GM12864 (cell line): ENCODE measurements at regions not wholly inside any gene's neighbourhood (a gene's known extent, or its start where the extent isn't known, plus 50 kb on each side); places are given as distances from the start of the nearest gene placed in this dataset.

ENCODE experiments used
- DNase-seq: peaks from one replicate; pipeline ENCODE4 v3.0.0-alpha.2; 2011; ENCODE audit warnings: low read depth
- H3K4me3 ChIP-seq: 2 replicates; pipeline ENCODE4 v1.5.1; 2011; ENCODE audit warnings: mild to moderate bottlenecking, low read depth, low read length, control low read depth
- TF ChIP-seq, protein P1 (sequence below): IDR thresholded peaks from 2 replicates; pipeline ENCODE4 v1.5.1; 2011; ENCODE audit warnings: low read depth, mild to moderate bottlenecking, moderate library complexity, low read length, control low read depth, inconsistent platforms; ENCODE audit errors: missing control alignments

DNA sequence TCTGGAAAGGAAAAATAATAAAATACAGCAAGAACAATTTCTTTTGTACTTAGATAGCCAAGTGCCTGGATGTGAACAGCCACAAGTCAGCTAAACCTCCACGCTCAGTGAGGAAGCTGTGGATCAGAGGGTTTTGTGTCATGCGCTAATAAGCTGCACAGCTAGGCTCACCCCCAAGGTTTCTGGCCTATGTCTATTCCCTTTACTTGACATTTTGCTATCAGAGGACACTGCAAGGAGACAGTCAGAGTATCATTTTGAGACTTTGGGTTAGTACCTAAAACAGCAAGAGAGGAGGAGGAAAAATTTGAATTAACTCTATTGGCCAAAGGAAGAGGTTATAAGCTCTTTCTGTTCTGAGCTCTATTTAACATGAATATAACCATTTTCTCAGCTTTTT is 139.3 kb downstream of the KCNJ2 start:
- no peak overlapping the region for H3K4me3 ChIP-seq
- no peak for DNase-seq
- TF ChIP-seq, protein P1, sequence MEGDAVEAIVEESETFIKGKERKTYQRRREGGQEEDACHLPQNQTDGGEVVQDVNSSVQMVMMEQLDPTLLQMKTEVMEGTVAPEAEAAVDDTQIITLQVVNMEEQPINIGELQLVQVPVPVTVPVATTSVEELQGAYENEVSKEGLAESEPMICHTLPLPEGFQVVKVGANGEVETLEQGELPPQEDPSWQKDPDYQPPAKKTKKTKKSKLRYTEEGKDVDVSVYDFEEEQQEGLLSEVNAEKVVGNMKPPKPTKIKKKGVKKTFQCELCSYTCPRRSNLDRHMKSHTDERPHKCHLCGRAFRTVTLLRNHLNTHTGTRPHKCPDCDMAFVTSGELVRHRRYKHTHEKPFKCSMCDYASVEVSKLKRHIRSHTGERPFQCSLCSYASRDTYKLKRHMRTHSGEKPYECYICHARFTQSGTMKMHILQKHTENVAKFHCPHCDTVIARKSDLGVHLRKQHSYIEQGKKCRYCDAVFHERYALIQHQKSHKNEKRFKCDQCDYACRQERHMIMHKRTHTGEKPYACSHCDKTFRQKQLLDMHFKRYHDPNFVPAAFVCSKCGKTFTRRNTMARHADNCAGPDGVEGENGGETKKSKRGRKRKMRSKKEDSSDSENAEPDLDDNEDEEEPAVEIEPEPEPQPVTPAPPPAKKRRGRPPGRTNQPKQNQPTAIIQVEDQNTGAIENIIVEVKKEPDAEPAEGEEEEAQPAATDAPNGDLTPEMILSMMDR: no peak

DNA sequence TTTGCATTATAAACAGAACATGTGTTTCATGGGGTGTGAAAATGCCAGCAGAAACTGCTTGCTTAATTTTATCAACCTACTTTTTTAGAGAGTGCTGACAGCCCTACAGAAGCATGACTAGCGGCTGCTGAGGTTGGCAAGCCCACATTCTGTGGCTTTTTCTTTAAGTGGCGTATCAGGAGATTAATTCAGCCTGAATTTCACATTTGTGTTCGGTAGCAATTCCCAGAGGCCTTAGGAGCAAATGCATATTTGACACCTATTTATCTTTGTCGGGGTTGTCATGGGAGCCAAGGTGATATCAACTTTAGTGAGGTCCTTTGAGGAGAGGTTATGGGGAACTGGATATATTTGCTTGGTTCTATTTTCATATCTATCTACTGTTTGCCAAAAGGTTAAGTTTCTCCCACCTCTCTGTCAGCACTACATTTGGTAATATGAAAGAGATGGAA is 140.9 kb downstream of the KCNJ2 start:
- no peak for DNase-seq
- TF ChIP-seq, protein P1: no peak

DNA sequence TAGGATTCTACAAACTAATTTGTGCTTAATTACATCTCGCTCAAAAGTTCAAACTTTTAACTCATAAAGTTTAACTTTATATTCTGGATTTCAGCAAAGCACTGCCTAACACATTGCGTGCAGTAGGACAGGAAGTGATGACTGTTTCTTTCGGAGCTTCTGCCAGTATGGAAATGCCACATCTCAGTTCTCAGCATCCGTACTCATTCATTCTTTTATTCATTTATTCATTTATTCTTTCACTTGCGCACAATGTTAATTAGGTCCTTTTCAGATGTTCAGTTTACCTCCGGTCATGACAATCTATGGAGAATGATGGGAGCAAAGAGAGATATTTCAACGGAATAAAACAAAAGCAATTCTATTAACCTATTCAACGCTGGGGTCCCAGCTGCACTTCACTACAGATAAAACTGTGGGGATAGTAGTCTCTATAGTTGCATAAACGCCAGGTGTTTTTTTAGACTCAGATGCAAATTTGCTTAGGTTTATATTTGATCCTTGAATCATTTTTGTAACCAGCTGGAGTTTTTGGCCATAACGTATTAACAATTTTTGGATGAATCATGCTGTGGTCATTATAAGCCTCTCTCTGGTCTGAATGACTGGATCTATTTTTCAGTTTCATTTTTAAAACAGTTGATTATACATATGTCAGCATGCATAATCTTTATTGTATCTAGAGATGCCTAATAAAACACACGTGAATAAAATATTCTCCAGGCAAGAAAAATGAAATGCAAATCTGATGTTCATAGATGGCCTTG is 143.9 kb downstream of the KCNJ2 start:
- TF ChIP-seq, protein P1: no peak
- DNase-seq: no peak
- no peak overlapping the region for H3K4me3 ChIP-seq

More for the DNA sequence above, 140.9 kb downstream of the KCNJ2 start:
- H3K4me3 ChIP-seq: no peak overlapping the region

DNA sequence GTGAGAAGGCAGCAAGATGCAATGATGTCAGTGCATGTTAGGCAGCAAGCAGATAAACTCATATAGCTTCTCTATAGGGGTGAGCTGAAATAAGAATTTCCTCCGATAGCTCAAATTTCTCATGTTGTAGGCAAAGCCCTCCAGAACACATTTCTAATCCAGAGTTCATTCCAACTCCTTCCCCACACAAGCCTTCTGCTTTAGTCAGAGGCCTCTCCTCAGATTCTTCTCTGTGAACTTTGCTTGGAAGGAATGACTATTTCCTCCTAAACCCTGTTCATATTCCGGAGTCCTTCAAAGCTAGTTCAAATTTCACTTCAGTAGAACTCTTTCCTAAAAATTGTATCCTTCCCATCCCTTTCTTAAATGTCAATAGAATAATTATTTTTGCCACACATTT is 144.8 kb downstream of the KCNJ2 start:
- H3K4me3 ChIP-seq: no peak overlapping the region
- TF ChIP-seq, protein P1: no peak
- no peak for DNase-seq

DNA sequence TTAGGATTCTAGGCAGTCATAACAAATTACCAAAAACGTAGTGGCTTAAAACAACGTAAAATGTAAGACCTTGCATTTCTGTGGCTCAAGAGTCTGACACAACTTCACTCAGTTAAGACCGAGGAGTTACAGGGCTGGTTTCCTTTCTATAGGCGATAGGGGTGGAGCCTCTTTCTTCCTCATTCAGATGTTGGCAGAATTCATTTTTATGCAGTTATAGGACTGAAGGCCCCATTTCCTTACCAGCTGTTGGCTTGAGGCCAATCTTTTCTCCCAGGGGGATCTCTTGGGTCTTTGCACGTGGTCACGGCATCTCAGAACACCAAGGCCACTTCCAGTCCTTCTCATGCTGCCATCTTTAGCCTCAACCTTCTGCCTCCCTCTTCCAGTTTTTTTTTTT is 145.2 kb downstream of the KCNJ2 start:
- TF ChIP-seq, protein P1: no peak
- no peak for DNase-seq
- H3K4me3 ChIP-seq: no peak overlapping the region

DNA sequence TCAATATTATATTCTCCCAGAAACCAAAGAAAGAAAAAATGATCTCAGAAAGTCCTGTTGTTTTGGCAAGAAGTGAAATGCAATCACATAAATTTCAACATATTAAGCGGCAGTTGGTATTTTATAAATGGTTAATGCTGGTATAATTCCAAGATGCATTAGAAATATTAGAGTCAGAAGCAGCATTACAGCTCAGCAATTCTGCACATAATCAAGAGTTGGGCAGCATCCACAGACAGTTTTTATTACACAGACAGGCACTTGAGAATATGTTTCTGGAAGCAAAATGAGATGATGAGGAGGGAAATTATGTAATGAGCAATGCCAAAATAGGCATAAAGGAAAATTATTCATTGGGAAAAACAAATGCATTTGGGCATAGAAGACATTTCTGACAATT is 148.1 kb downstream of the KCNJ2 start:
- no peak for DNase-seq
- H3K4me3 ChIP-seq: no peak overlapping the region
- TF ChIP-seq, protein P1: no peak

DNA sequence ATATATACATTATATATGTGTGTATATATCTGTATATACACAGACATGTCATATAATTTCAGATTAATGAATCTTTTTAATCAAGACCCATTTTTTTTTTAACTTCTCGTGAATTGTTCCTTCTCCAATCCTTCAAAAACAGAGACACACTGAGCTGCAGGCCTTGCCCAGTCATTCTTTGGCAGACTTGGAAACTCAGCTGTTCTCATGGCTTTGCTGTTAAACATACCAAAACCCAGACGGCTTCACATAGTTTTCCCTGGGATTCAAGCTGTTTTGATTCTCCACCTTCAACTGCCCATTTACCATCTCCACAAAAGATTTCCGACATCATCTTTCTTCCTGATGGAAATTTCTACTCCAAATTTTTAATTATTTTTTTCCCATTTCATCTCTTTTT is 148.7 kb downstream of the KCNJ2 start:
- TF ChIP-seq, protein P1: no peak
- no peak overlapping the region for H3K4me3 ChIP-seq
- no peak for DNase-seq
